SK-N-SH (cell line): ENCODE measurements at regions not wholly inside any gene's neighbourhood (a gene's known extent, or its start where the extent isn't known, plus 50 kb on each side); places are given as distances from the start of the nearest gene placed in this dataset.

Experiments used
- CTCF ChIA-PET: fragments of 300-600, 350-600 bp; formaldehyde crosslinking; extraction: SDS; loops from one replicate; lab custom pipeline; 2021; lab: Yijun Ruan, JAX
- POLR2A ChIA-PET: fragments of 350-600 bp; sonication (Branson Sonifier 250); formaldehyde crosslinking; extraction: SDS; loops from one replicate; lab custom pipeline; 2020; ENCODE audit warnings: antibody characterized with exemption, inconsistent platforms; lab: Yijun Ruan, JAX
- DNase-seq: peaks from one replicate; pipeline ENCODE4 v3.0.0; 2012
- H2AFZ ChIP-seq: fragments of 200-600 bp; sonication (generic); 2 replicates; pipeline ENCODE4 v1.8.1; 2016; ENCODE audit warnings: antibody characterized with exemption, mild to moderate bottlenecking, low read depth
- H3F3A ChIP-seq: fragments of 200-600 bp; sonication (generic); replicated peaks from 2 replicates; pipeline ENCODE3; 2016; ENCODE audit warnings: antibody characterized with exemption, mild to moderate bottlenecking; ENCODE audit not compliant: insufficient read depth
- H3K27ac ChIP-seq, 2 experiments: fragments of 200-500 bp in 1 of 2; fragments of 200-600 bp in 1 of 2; sonication (Bioruptor generic) in 1 of 2; sonication (generic), shearing (Covaris generic) in 1 of 2; 2 replicates each; pipeline versions ENCODE4 v1.5.1 to v1.6.1; 2014 to 2016; ENCODE audit warnings: low read depth in 2 of 2, inconsistent platforms in 1 of 2, low read length in 1 of 2, mild to moderate bottlenecking in 1 of 2, mixed read lengths in 1 of 2
- H3K27me3 ChIP-seq: fragments of 200-600 bp; sonication (generic), shearing (Covaris generic); 2 replicates; pipeline ENCODE4 v1.6.1; 2016; ENCODE audit warnings: mixed run types; ENCODE audit not compliant: insufficient read depth
- H3K36me3 ChIP-seq, 2 experiments: fragments of 200-500 bp in 1 of 2; fragments of 200-600 bp in 1 of 2; sonication (Bioruptor generic) in 1 of 2; sonication (generic) in 1 of 2; replicated peaks in 1 of 2; 2 replicates each; pipeline versions ENCODE3 to v1.5.1; 2014 to 2016; ENCODE audit warnings: low read length in 1 of 2, mild to moderate bottlenecking in 1 of 2; ENCODE audit not compliant: insufficient read depth in 2 of 2, control insufficient read depth in 1 of 2
- H3K4me1 ChIP-seq, 2 experiments: fragments of 200-500 bp in 1 of 2; fragments of 200-600 bp in 1 of 2; sonication (Bioruptor generic) in 1 of 2; sonication (generic), shearing (Covaris generic) in 1 of 2; 2 replicates each; pipeline versions ENCODE4 v1.5.1 to v1.6.1; 2014 to 2016; ENCODE audit warnings: low read depth in 1 of 2, low read length in 1 of 2, mixed run types in 1 of 2; ENCODE audit not compliant: insufficient read depth in 2 of 2, control insufficient read depth in 1 of 2
- H3K4me2 ChIP-seq: fragments of 200-600 bp; sonication (generic), shearing (Covaris generic); 2 replicates; pipeline ENCODE4 v1.6.1; 2017; ENCODE audit warnings: mixed run types
- H3K4me3 ChIP-seq, 2 experiments: fragments of 200-500 bp in 1 of 2; fragments of 200-600 bp in 1 of 2; sonication (Bioruptor generic) in 1 of 2; sonication (generic), shearing (Covaris generic) in 1 of 2; 2 replicates each; pipeline versions ENCODE4 v1.5.1 to v1.8.1; 2014 to 2016; ENCODE audit warnings: low read depth in 2 of 2, inconsistent platforms in 1 of 2, low read length in 1 of 2, mild to moderate bottlenecking in 1 of 2, mixed read lengths in 1 of 2, moderate library complexity in 1 of 2
- H3K79me2 ChIP-seq: fragments of 200-600 bp; sonication (generic); 2 replicates; pipeline ENCODE4 v1.8.1; 2017; ENCODE audit warnings: mild to moderate bottlenecking; ENCODE audit not compliant: insufficient read depth
- H3K9ac ChIP-seq: fragments of 200-600 bp; sonication (generic); 2 replicates; pipeline ENCODE4 v1.6.1; 2017; ENCODE audit warnings: mixed run types
- H3K9me2 ChIP-seq: fragments of 200-600 bp; sonication (generic); 2 replicates; pipeline ENCODE4 v1.6.1; 2017; ENCODE audit warnings: mixed run types
- H3K9me3 ChIP-seq: fragments of 200-600 bp; sonication (generic); 2 replicates; pipeline ENCODE4 v1.6.1; 2017; ENCODE audit warnings: mixed run types, mild to moderate bottlenecking, moderate library complexity
- H4K20me1 ChIP-seq: fragments of 200-600 bp; sonication (generic); 2 replicates; pipeline ENCODE4 v1.6.1; 2017; ENCODE audit warnings: mild to moderate bottlenecking, mixed run types; ENCODE audit not compliant: insufficient read depth
- ELF1 ChIP-seq: IDR thresholded peaks from 2 replicates; pipeline ENCODE4 v1.4.0; 2012
- EP300 ChIP-seq, 2 experiments: IDR thresholded peaks; 2 replicates each; pipeline versions ENCODE4 v1.4.0 to v1.6.1; 2012; ENCODE audit warnings: borderline replicate concordance in 1 of 2, low read depth in 1 of 2, low read length in 1 of 2
- FOSL2 ChIP-seq: IDR thresholded peaks from 2 replicates; pipeline ENCODE4 v1.4.0; 2012; ENCODE audit warnings: low read depth, mild to moderate bottlenecking, moderate library complexity, borderline replicate concordance
- FOXJ3 ChIP-seq: sonication (generic); formaldehyde crosslinking; IDR thresholded peaks from 2 replicates; pipeline ENCODE4 v1.5.1; 2020; ENCODE audit warnings: mild to moderate bottlenecking, missing genetic modification reagents
- JUND ChIP-seq: IDR thresholded peaks from 2 replicates; pipeline ENCODE4 v1.4.0; 2012
- NRF1 ChIP-seq: IDR thresholded peaks from 2 replicates; pipeline ENCODE4 v1.6.1; 2012; ENCODE audit warnings: low read depth, mild to moderate bottlenecking, low read length
- RCOR1 ChIP-seq: fragments of 150-350 bp; IDR thresholded peaks from 2 replicates; pipeline ENCODE4 v1.6.1; 2017; ENCODE audit warnings: antibody characterized with exemption, low read length
- RXRA ChIP-seq: IDR thresholded peaks from 2 replicates; pipeline ENCODE4 v1.4.0; 2012; ENCODE audit warnings: low read depth, mild to moderate bottlenecking, borderline replicate concordance
- SIN3A ChIP-seq: IDR thresholded peaks from 2 replicates; pipeline ENCODE4 v1.6.1; 2012; ENCODE audit warnings: low read depth, mild to moderate bottlenecking, low read length, moderate library complexity, borderline replicate concordance
- TAF1 ChIP-seq: IDR thresholded peaks from 2 replicates; pipeline ENCODE4 v1.6.1; 2012; ENCODE audit warnings: low read depth, mild to moderate bottlenecking, low read length, moderate library complexity, borderline replicate concordance
- WGBS: methylation state at CpG from one replicate; pipeline ENCODE4 v1.1.6; 2017; ENCODE audit warnings: low lambda C conversion rate; 5-methylcytosine and 5-hydroxymethylcytosine counted together
- TF ChIP-seq, protein P1 (sequence below): fragments of 150-350 bp; IDR thresholded peaks from 2 replicates; pipeline ENCODE4 v1.6.1; 2017; ENCODE audit warnings: antibody characterized with exemption, low read length, low read depth, borderline replicate concordance
- TF ChIP-seq, protein P2 (sequence below): fragments of 150-350 bp; IDR thresholded peaks from 2 replicates; pipeline ENCODE4 v1.6.1; 2016; ENCODE audit warnings: mild to moderate bottlenecking, low read depth, low read length
- TF ChIP-seq, protein P3 (sequence below): IDR thresholded peaks from 2 replicates; pipeline ENCODE4 v1.4.0; 2012; ENCODE audit warnings: low read depth
- TF ChIP-seq, protein P4 (sequence below): IDR thresholded peaks from 2 replicates; pipeline ENCODE4; 2012
- TF ChIP-seq, protein P5 (sequence below): IDR thresholded peaks from 2 replicates; pipeline ENCODE4 v1.4.0; 2012; ENCODE audit warnings: low read depth, borderline replicate concordance
- TF ChIP-seq, protein P6 (sequence below): IDR thresholded peaks from 2 replicates; pipeline ENCODE4 v1.6.1; 2012; ENCODE audit warnings: mild to moderate bottlenecking, low read depth, low read length, moderate library complexity

DNA sequence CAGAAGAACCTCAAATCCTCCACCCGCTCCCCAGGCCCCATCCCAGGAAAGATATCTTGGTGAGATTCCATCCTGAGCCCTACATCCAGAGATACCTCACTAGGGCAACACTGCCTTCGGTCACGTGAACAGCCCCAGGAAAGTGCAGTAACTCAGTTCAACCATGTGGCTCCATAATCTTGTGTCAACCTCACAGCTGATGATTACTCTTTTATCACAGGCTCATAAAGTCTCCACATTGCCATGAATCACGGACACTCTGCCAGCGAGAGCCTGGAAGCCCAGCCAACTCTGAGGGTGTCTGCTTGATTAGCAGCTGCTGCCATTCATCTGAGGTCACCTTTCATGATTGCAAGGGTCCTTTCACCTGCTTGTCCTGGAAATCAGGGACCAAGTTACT is 175.8 kb upstream of the LRFN2 start:
- Histone ChIP-seq H3K27ac (no peak overlapping the region), H3K9me2 (no peaks in the 10 kb centered on the region), H3K27me3 (no peaks in the 10 kb centered on the region; the same call in 1 of the 2 replicates)
- no peak for TF ChIP-seq FOSL2
- no peak for TF ChIP-seq TAF1
- TF ChIP-seq, protein P1, sequence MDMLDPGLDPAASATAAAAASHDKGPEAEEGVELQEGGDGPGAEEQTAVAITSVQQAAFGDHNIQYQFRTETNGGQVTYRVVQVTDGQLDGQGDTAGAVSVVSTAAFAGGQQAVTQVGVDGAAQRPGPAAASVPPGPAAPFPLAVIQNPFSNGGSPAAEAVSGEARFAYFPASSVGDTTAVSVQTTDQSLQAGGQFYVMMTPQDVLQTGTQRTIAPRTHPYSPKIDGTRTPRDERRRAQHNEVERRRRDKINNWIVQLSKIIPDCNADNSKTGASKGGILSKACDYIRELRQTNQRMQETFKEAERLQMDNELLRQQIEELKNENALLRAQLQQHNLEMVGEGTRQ: no peak
- no peak for TF ChIP-seq ELF1
- TF ChIP-seq, protein P2, sequence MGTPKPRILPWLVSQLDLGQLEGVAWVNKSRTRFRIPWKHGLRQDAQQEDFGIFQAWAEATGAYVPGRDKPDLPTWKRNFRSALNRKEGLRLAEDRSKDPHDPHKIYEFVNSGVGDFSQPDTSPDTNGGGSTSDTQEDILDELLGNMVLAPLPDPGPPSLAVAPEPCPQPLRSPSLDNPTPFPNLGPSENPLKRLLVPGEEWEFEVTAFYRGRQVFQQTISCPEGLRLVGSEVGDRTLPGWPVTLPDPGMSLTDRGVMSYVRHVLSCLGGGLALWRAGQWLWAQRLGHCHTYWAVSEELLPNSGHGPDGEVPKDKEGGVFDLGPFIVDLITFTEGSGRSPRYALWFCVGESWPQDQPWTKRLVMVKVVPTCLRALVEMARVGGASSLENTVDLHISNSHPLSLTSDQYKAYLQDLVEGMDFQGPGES: no peak
- TF ChIP-seq SIN3A: no peak
- TF ChIP-seq, protein P3, sequence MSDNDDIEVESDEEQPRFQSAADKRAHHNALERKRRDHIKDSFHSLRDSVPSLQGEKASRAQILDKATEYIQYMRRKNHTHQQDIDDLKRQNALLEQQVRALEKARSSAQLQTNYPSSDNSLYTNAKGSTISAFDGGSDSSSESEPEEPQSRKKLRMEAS: no peak
- TF ChIP-seq RXRA: no peak
- no peak for TF ChIP-seq EP300 (IDR thresholded peaks at IDR 0.05; ENCODE audit: borderline replicate concordance in 1 of 2, low read depth in 1 of 2, low read length in 1 of 2)
- TF ChIP-seq, protein P4, sequence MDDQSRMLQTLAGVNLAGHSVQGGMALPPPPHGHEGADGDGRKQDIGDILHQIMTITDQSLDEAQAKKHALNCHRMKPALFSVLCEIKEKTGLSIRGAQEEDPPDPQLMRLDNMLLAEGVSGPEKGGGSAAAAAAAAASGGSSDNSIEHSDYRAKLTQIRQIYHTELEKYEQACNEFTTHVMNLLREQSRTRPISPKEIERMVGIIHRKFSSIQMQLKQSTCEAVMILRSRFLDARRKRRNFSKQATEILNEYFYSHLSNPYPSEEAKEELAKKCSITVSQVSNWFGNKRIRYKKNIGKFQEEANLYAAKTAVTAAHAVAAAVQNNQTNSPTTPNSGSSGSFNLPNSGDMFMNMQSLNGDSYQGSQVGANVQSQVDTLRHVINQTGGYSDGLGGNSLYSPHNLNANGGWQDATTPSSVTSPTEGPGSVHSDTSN: no peak
- TF ChIP-seq JUND: no peak
- no peak for TF ChIP-seq NRF1
- TF ChIP-seq RCOR1: no peak
- TF ChIP-seq, all 33 proteins: peak for 0
- CTCF ChIA-PET: no interaction called here
- no peaks in the 10 kb centered on the region for H3K9me3 ChIP-seq
- no peaks in the 10 kb centered on the region for H3F3A ChIP-seq
- no peak overlapping the region for H3K4me3 ChIP-seq
- DNase-seq: no peak
- no peak overlapping the region for H3K4me2 ChIP-seq
- no peaks in the 10 kb centered on the region for H3K36me3 ChIP-seq
- no peak overlapping the region for H3K9ac ChIP-seq
- no peak overlapping the region for H2AFZ ChIP-seq
- no peaks in the 10 kb centered on the region for H3K79me2 ChIP-seq
- no peaks in the 10 kb centered on the region; a peak in 1 of 4 replicates for H3K4me1 ChIP-seq
- POLR2A ChIA-PET: no interaction called here
- WGBS: 50% methylated on average over 5 of the region's 5 CpGs
- no peaks in the 10 kb centered on the region for H4K20me1 ChIP-seq

DNA sequence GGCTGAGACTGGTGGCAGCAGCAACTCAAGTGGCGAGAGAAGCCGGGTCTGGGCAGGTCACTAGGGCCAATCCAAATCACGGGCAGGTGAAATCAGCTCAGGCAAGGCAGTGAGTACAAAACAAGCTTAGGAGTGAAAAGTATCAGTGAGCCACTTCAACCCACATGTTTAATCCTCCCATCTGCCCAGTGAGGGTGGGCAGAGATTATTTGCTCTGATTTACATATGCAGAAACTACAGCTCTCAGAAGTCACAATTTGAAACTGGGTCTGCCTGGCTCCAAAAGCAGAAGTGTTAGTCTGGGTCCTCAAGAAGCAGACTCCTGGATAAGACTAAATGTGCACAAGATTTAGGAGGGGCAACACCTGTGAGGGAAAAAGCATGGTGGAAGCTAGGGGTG is 173.7 kb upstream of the LRFN2 start:
- ChIA-PET POLR2A (no interaction called here), CTCF (no interaction called here)
- H3K9me2 ChIP-seq: no peaks in the 10 kb centered on the region

More for the DNA sequence above, 173.7 kb upstream of the LRFN2 start:
- no peak overlapping the region for H3K27ac ChIP-seq
- no peaks in the 10 kb centered on the region for H4K20me1 ChIP-seq
- H2AFZ ChIP-seq: no peak overlapping the region
- H3K4me1 ChIP-seq: no peaks in the 10 kb centered on the region; a peak in 1 of 4 replicates
- no peak for DNase-seq
- no peaks in the 10 kb centered on the region for H3F3A ChIP-seq
- H3K4me3 ChIP-seq: no peak overlapping the region
- H3K79me2 ChIP-seq: no peaks in the 10 kb centered on the region
- no peak overlapping the region for H3K4me2 ChIP-seq
- TF ChIP-seq, protein P5, sequence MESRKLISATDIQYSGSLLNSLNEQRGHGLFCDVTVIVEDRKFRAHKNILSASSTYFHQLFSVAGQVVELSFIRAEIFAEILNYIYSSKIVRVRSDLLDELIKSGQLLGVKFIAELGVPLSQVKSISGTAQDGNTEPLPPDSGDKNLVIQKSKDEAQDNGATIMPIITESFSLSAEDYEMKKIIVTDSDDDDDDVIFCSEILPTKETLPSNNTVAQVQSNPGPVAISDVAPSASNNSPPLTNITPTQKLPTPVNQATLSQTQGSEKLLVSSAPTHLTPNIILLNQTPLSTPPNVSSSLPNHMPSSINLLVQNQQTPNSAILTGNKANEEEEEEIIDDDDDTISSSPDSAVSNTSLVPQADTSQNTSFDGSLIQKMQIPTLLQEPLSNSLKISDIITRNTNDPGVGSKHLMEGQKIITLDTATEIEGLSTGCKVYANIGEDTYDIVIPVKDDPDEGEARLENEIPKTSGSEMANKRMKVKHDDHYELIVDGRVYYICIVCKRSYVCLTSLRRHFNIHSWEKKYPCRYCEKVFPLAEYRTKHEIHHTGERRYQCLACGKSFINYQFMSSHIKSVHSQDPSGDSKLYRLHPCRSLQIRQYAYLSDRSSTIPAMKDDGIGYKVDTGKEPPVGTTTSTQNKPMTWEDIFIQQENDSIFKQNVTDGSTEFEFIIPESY: no peak
- TF ChIP-seq, protein P6, sequence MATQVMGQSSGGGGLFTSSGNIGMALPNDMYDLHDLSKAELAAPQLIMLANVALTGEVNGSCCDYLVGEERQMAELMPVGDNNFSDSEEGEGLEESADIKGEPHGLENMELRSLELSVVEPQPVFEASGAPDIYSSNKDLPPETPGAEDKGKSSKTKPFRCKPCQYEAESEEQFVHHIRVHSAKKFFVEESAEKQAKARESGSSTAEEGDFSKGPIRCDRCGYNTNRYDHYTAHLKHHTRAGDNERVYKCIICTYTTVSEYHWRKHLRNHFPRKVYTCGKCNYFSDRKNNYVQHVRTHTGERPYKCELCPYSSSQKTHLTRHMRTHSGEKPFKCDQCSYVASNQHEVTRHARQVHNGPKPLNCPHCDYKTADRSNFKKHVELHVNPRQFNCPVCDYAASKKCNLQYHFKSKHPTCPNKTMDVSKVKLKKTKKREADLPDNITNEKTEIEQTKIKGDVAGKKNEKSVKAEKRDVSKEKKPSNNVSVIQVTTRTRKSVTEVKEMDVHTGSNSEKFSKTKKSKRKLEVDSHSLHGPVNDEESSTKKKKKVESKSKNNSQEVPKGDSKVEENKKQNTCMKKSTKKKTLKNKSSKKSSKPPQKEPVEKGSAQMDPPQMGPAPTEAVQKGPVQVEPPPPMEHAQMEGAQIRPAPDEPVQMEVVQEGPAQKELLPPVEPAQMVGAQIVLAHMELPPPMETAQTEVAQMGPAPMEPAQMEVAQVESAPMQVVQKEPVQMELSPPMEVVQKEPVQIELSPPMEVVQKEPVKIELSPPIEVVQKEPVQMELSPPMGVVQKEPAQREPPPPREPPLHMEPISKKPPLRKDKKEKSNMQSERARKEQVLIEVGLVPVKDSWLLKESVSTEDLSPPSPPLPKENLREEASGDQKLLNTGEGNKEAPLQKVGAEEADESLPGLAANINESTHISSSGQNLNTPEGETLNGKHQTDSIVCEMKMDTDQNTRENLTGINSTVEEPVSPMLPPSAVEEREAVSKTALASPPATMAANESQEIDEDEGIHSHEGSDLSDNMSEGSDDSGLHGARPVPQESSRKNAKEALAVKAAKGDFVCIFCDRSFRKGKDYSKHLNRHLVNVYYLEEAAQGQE: no peak
- TF ChIP-seq FOXJ3 (CRISPR knock-in tag): no peak
- TF ChIP-seq, all 33 proteins: peak for 0
- H3K27me3 ChIP-seq: no peaks in the 10 kb centered on the region
- no peaks in the 10 kb centered on the region for H3K9me3 ChIP-seq
- 83% methylated on average over 3 of the region's 3 CpGs for WGBS
- no peaks in the 10 kb centered on the region for H3K36me3 ChIP-seq
- H3K9ac ChIP-seq: no peak overlapping the region
